BJ (cell line): ENCODE measurements at regions not wholly inside any gene's neighbourhood (a gene's known extent, or its start where the extent isn't known, plus 50 kb on each side); places are given as distances from the start of the nearest gene placed in this dataset.

Experiments used
- CTCF ChIA-PET: fragments of 350-600 bp; formaldehyde crosslinking; extraction: SDS; loops from one replicate; lab custom pipeline; 2021; ENCODE audit warnings: antibody characterized with exemption, inconsistent platforms; lab: Yijun Ruan, JAX
- POLR2A ChIA-PET: fragments of 300-600 bp; sonication (Branson Sonifier 250); formaldehyde crosslinking; extraction: SDS; loops from one replicate; lab custom pipeline; 2021; ENCODE audit warnings: antibody characterized with exemption; lab: Charles Lee
- DNase-seq: peaks from one replicate; pipeline ENCODE4 v3.0.0-alpha.2; 2011; ENCODE audit warnings: low read depth
- H3K27me3 ChIP-seq: 2 replicates; pipeline ENCODE4 v1.6.0; 2011; ENCODE audit warnings: low read length; ENCODE audit not compliant: control insufficient read depth, insufficient read depth
- H3K36me3 ChIP-seq: 2 replicates; pipeline ENCODE4 v1.5.1; 2011; ENCODE audit warnings: low read length; ENCODE audit not compliant: control insufficient read depth, insufficient read depth
- H3K4me3 ChIP-seq: 2 replicates; pipeline ENCODE4 v1.5.1; 2011; ENCODE audit warnings: low read depth, mild to moderate bottlenecking, control low read depth, low read length
- CTCF ChIP-seq: IDR thresholded peaks from 2 replicates; pipeline ENCODE4 v1.5.1; 2011; ENCODE audit warnings: low read depth, mild to moderate bottlenecking, control low read depth, inconsistent platforms, low read length, moderate library complexity; ENCODE audit not compliant: insufficient read depth

GRCh38 chr9:96086936-96087571, 211.6 kb downstream of the ERCC6L2 start:
- DNase-seq: no peak
- H3K36me3 ChIP-seq: no peaks in the 10 kb centered on the region
- no peaks in the 10 kb centered on the region for H3K27me3 ChIP-seq
- no peak overlapping the region for H3K4me3 ChIP-seq
- CTCF ChIA-PET: no interaction called here
- POLR2A ChIA-PET: no interaction called here
- TF ChIP-seq CTCF: no peak

DNA sequence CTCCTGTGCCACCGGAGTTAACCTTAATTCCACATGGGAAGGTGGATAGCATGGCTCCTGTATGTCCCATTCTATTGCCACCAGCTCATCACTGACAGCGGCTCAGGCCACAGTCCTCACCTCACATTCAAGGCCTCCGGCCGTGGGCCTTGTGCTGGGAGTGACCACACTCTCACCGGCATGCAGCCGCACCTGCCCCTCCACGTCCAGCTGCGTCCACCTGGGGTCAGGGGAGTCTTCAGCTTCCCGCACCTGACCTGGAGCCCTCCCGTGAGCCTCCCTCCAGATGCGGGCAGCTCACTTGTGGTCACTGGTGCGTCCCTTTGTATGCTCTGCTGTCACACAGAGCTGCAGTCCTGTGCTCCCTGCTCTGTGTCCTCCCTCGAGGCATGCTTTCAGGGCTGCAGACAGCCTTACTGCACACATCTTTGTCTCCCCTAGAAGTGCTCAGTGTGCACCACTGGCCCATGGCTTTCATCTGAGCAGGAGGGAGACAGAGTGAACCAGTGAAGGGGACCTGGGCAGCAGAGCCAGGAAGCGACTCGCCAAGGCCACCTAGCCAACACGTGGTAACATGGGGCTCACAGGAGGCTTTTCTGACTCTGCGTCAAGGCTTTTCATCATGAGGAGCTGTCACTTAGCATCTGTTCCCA, 210.1 kb downstream of the ERCC6L2 start:
- Histone ChIP-seq H3K27me3 (no peaks in the 10 kb centered on the region), H3K4me3 (no peak overlapping the region), H3K36me3 (no peaks in the 10 kb centered on the region)
- no peak for DNase-seq
- POLR2A ChIA-PET: no interaction called here
- CTCF ChIA-PET: no interaction called here
- TF ChIP-seq CTCF: no peak

DNA sequence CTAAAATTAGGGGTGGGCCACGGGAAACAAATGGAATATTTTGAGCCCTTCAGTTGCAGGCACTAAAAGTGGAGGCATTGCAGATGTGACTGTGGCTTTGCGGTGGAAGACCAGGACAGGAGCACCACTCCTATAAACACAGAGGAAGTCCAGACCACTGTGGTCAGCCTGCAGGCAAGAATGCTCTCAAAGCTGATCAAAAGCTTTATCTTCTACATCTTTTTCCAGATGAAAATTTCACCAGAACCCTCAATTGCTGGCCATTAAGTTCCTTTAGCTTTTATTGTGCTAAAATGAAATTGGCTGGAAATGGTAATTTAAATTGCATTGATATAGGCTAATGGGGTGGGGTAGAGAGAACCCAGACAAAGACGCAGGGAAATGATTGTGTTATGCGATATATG, 208.8 kb downstream of the ERCC6L2 start:
- H3K27me3 ChIP-seq: no peaks in the 10 kb centered on the region
- no peak for TF ChIP-seq CTCF
- no peak for DNase-seq
- no peak overlapping the region for H3K4me3 ChIP-seq
- H3K36me3 ChIP-seq: no peaks in the 10 kb centered on the region
- CTCF ChIA-PET: no interaction called here
- POLR2A ChIA-PET: no interaction called here

- Histone ChIP-seq H3K36me3 (no peaks in the 10 kb centered on the region), H3K4me3 (no peak overlapping the region), H3K27me3 (no peaks in the 10 kb centered on the region)
- DNase-seq: no peak
- TF ChIP-seq CTCF: no peak
- ChIA-PET CTCF (no interaction called here), POLR2A (no interaction called here)
Measured at GRCh38 chr9:96082516-96083232, 207.2 kb downstream of the ERCC6L2 start.

- Histone ChIP-seq H3K36me3 (no peaks in the 10 kb centered on the region), H3K27me3 (no peaks in the 10 kb centered on the region), H3K4me3 (no peak overlapping the region)
- DNase-seq: no peak
- CTCF ChIA-PET: interaction anchor here (1.2 to 1.5 kb wide), 2 partner anchors 10 to 33 kb away, joined by 3 to 5 read pairs; no protein-coding TSS in a partner anchor
- no peak for TF ChIP-seq CTCF
- POLR2A ChIA-PET: no interaction called here
Measured at GRCh38 chr9:96080364-96080763, 204.9 kb downstream of the ERCC6L2 start.
